ENCODE measurements at regions not wholly inside any gene's neighbourhood (a gene's known extent, or its start where the extent isn't known, plus 50 kb on each side); places are given as distances from the start of the nearest gene placed in this dataset.
"Not testable (repeated sequence)": the region's sequence is repeated elsewhere in the genome, so short reads cannot be mapped to it uniquely, and the experiment has no call there.

GRCh38 chr21:9950363-9950762 lies 571.0 kb upstream of the TPTE start:
- DNase-seq = not testable (repeated sequence)

- DNase-seq = not testable (repeated sequence)
Observed at GRCh38 chr21:9958791-9959190, 562.6 kb upstream of the TPTE start.

DNA sequence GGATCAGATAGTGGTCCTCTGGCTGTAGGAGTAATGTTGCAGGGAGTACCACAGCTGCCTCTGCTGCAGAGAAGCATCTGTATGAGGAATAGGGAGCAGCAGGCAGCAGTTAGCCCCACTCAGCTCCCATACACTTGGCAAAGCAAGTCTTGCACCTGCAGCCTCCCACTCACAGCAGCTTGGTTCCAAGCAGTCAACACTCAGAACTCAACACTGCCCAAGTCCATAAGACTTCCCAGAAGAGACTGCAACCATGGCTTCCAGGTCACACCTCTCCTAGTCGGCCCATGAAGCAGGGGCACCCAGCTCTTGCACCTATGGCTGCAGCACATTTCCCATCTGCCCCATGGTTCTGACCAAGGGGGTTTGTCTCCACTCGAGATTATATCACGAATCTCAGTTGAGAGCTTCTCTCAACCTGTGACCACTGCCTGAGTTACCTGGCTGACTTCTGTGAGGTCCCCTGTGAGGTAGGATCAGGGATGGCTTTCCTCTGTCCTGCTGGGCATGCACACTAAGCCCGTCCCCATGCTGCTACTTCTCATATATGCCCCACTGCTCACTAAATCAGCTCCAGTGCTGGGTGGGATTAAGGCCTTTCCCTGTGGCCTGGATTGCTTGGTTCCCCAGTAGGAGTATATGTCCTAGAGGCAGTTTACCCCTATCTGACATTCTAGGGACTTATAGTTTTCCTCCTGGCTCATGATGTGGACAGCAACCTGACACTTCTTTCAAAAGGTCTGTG lies 562.0 kb upstream of the TPTE start:
- peak in 1 of 14 donors; percentile 0 for DNase-seq

GRCh38 chr21:9969399-9969798 lies 552.0 kb upstream of the TPTE start:
- DNase-seq = not testable (repeated sequence)

GRCh38 chr21:9972018-9972417 lies 549.4 kb upstream of the TPTE start:
- not testable (repeated sequence) for DNase-seq

DNA sequence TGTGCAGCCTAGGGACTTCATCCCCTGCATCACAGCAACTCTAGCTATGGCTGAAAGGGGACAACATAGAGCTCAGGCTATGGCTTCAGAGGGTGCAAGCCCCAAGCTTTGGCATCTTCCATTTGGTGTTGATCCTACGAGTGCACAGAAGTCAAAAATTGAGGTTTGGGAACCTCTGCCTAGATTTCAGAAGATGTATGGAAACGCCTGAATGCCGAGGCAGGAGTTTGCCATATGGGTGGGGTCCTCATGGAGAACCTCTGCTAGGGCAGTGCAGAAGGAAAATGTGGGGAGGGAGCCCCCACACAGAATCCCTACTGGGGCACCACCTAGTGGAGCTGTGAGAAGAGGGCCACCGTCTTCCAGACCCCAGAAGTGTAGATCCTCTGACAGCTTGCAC lies 543.0 kb upstream of the TPTE start:
- DNase-seq = not testable (repeated sequence)

- DNase-seq = not testable (repeated sequence)
Observed at GRCh38 chr21:9997507-9997906, 523.9 kb upstream of the TPTE start.

- DNase-seq = not testable (repeated sequence)
Observed at GRCh38 chr21:10002762-10003313, 518.5 kb upstream of the TPTE start.

DNA sequence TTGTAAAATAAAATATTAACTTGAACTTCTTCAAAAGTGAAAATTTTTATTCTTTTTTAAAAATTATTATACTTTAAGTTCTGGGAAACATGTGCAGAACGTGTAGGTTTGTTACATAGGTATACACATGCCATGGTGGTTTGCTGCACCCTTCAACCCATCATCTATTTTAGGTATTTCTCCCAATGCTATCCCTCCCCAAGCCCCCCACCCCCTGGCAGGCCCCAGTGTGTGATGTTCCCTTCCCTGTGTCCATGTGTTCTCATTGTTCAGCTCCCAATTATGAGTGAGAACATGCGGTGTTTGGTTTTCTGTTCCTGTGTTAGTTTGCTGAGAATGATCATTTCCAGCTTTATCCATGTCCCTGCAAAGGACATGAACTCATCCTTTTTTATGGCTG lies 515.6 kb upstream of the TPTE start:
- DNase-seq = not testable (repeated sequence)

GRCh38 chr21:10016991-10017390 lies 504.4 kb upstream of the TPTE start:
- DNase-seq = not testable (repeated sequence)

GRCh38 chr21:10017757-10018156 lies 503.6 kb upstream of the TPTE start:
- DNase-seq = not testable (repeated sequence)

- not testable (repeated sequence) for DNase-seq
Observed at GRCh38 chr21:10021462-10021861, 499.9 kb upstream of the TPTE start.

DNA sequence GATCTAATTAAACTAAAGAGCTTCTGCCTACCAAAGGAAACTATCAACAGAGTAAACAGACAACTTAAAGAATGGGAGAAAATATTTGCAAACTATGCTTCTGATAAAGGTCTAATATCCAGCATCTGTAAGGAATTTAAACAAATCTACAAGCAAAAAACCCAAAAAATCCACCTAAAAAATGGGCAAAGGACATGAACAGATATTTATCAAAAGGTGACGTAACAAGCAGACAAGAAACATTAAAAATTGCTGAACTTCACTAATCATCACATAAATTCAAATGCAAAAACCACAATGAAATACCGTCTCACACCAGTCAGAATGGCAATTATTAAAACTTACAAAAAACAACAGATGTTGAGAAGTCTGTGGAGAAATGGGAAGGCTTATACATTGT lies 498.6 kb upstream of the TPTE start:
- DNase-seq = not testable (repeated sequence)
